H1 (cell line): ENCODE measurements at regions not wholly inside any gene's neighbourhood (a gene's known extent, or its start where the extent isn't known, plus 50 kb on each side); places are given as distances from the start of the nearest gene placed in this dataset.

Experiments used
- FOSL1 ChIP-seq: IDR thresholded peaks from 2 replicates; pipeline ENCODE4 v1.6.1; 2011; ENCODE audit warnings: mild to moderate bottlenecking, low read depth, low read length, moderate library complexity; ENCODE audit not compliant: insufficient read depth
- HDAC6 ChIP-seq: IDR thresholded peaks from one replicate; pipeline ENCODE4 v1.7.1; 2012; ENCODE audit warnings: low read depth, mild to moderate bottlenecking, inconsistent platforms, low read length, moderate library complexity
- TAF7 ChIP-seq: optimal IDR thresholded peaks from 2 replicates; pipeline ENCODE3; 2011; ENCODE audit warnings: low read depth, mild to moderate bottlenecking, inconsistent platforms, low read length, moderate library complexity, borderline replicate concordance

DNA sequence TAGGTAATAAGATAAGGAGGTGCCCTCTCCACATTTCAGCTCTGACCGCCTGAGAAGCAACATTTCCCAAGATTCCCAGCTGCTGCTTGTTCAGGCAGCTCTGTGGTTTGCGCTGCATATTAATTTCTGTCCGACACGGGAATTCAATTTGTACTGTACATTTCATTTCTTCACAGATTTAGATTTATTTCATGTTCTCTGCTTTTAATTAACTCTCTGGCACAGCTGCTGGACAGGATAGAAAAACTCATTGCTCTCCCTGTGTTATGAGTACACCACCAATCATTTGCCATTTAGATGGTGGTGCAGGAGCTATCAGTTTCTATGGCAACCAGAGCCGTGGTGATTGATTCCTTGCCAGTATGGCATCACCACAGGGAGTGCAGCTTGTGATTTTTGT is 558.5 kb downstream of the DMRTA1 start (continued):
- TF ChIP-seq TAF7 (no peak), HDAC6 (no peak), FOSL1 (no peak)
- TF ChIP-seq, all 59 proteins: peak for 0
